Stimulated activated CD4-positive, alpha-beta T cell treated with anti-CD3 and anti-CD28 coated beads, TNF-alpha, amount 100 ng/mL, for 4 hours (primary cell): ENCODE measurements at regions not wholly inside any gene's neighbourhood (a gene's known extent, or its start where the extent isn't known, plus 50 kb on each side); places are given as distances from the start of the nearest gene placed in this dataset.
"Not testable (repeated sequence)": the region's sequence is repeated elsewhere in the genome, so short reads cannot be mapped to it uniquely, and the experiment has no call there.

Experiments used
- DNase-seq, 3 experiments: peaks; one replicate each; pipeline ENCODE4 v3.0.0-alpha.2; 2020; ENCODE audit warnings: low read depth in 3 of 3

DNA sequence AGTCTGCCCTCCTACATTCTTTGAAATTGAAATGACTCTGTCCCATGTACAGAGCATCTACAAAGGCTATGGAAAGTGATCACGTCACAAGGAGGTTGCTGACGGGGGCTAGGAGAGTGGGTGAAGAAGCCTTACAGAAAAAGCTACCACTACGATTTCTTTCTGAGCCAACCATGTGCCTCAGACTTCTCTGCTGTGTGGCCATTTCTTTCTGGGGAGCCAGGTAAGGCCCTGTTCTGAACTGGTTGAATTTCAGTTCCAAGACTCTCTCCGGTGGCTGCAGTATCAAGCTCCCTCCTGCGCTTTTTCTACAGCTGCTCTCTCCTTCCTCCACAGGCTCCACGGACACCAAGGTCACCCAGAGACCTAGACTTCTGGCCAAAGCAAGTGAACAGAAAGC lies 112.5 kb upstream of the PRSS1 start:
- DNase-seq = peak in 2 of 3 experiments; percentile 9 to 26

DNA sequence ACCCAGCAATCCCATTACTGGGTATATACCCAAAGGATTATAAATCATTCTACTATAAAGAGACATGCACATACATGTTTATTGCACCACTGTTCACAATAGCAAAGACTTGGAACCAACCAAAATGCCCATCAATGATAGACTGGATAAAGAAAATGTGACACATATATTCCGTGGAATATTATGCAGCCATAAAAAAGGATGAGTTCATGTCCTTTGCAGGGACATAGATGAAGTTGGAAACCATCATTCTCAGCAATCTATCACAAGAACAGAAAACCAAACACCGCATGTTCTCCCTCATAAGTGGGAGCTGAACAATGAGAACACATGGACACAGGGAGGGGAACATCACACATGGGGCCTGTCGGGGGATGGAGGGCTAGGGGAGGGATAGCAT lies 113.2 kb upstream of the PRSS1 start:
- not testable (repeated sequence) for DNase-seq

- DNase-seq = peak in 2 of 3 experiments; percentile 17 to 20
Measured at GRCh38 chr7:142632271-142633134, 116.8 kb upstream of the PRSS1 start.

DNA sequence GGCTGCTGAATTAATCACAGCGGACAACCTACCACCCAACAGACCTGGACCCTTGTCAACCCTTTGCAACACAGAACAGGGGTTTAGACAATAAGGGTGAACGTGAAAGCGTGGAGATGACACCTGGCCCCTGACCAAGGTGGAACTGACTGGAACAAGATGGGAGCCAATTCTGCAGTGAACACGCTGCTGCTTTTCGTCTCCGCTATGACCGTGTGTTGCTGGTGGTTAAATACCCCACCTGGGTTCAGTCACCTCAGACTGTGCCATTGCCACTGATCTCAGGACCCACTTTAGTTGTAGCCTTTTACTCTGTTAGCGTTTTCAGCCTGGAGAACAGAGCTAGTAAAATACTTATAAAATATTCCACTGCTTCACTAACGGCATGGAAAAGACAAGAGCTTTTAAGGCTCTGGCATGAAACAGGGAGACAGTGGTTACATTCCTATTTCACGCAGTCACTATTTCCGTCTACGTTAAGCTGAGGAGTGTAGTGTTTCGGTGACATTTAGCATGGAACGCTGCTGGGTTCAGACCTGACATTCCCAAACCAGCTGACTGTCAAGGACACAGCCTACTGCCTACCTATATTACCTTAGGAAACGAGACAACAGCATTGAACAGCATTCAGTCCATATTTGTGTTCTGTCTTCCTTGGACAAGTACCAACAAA lies 119.5 kb upstream of the PRSS1 start:
- DNase-seq = no peak

DNA sequence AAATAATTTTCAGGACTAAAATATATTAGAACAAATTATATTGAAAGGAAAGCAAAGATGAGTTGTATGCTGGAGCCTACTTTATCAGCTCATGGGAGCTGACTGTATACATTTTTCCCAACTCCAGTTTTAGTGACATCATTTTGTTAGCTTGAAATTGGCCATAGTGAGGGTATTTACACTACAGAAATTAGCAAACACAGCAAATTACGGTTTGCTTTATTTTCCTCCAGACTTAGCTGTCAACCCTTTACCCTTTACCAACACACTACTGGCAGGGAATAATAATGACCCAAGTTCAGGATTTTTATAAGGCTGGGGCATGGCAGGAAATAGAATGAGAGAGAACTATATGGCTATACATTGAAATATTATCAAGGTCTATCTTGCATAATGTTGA lies 120.3 kb upstream of the PRSS1 start:
- no peak for DNase-seq

- DNase-seq = not testable (repeated sequence)
Measured at GRCh38 chr7:142627223-142627622, 122.0 kb upstream of the PRSS1 start.

DNA sequence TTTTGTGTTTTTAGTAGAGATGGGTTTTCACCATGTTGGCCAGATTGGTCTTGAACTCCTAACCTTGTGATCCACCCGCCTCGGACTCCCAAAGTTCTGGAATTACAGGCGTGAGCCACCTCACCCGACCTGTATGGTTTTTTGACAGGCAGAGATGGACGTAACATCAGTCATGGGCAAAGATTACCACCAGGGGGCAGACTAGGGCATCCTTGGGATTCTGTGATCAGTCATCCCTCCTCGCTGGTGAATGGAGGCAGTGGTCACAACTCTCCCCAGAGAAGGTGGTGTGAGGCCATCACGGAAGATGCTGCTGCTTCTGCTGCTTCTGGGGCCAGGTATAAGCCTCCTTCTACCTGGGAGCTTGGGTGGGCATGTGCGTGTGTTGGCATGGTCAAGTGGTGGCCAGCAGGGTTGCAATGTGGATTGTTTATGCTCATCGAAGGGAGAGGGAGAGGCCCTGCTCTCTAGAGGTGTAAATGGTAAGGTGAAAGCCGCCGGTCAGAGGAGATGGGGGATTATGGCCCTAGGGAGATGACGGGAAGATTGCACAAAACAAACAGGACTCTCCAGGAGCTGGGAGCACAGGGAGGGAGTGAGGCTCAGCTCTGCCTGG lies 122.7 kb upstream of the PRSS1 start:
- DNase-seq = peak; percentile 32 to 59 (median 42)

DNA sequence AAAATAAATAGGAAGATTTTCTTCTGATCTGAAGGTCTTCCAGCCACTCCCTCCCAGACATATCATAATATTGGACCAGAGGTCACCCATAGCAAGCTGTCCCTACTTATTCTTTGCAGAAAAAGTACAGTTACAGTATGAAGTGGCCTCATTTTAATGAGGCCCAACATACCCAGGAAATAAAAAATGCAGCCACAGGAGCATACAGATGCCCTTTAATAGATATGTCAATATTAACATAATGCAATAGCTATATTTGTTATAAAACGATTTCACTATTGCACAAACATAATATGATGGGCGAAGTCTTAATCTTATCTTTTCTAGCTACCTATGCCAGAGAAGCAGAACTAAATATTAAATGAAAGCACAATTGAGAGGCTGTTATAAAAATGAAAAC lies 124.1 kb upstream of the PRSS1 start:
- DNase-seq = not testable (repeated sequence)

DNA sequence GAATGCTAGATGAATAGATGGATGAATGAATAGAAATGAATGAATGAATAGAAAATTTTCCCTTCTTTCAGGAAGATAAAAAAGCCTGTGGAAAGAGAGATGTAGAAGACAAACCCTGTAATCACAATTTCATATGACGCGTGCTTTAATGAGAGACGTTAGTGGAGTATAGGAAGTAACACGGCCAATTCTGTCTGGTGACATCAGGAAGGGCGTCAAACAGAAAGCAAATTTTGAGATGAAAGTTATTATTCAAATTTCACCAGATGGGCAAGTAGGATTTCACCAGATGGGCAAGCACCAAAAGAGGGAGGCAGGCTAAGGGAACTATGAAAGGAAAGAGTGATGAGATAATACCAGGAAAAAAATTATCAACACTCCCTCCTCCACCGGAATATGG lies 128.9 kb upstream of the PRSS1 start:
- DNase-seq = no peak

DNA sequence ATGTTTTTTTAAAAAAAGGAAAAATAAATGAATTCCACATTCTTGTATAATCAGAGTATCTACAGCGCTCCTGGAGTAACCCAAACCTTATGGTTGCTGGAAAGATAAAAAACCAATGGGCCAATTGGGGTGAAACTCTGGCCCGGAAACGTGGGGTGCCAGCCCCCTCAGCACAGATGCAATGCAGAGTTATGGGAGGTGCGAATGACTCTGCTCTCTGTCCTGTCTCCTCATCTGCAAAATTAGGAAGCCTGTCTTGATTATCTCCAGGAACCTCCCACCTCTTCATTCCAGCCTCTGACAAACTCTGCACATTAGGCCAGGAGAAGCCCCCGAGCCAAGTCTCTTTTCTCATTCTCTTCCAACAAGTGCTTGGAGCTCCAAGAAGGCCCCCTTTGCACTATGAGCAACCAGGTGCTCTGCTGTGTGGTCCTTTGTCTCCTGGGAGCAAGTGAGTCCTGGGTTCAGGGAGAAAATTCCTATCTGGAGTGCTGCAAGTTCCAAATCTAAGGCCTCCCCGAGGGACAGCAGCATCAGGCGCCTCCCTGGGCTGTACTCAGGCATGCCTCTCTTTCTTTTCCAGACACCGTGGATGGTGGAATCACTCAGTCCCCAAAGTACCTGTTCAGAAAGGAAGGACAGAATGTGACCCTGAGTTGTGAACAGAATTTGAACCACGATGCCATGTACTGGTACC lies 130.5 kb upstream of the PRSS1 start:
- DNase-seq = no peak

DNA sequence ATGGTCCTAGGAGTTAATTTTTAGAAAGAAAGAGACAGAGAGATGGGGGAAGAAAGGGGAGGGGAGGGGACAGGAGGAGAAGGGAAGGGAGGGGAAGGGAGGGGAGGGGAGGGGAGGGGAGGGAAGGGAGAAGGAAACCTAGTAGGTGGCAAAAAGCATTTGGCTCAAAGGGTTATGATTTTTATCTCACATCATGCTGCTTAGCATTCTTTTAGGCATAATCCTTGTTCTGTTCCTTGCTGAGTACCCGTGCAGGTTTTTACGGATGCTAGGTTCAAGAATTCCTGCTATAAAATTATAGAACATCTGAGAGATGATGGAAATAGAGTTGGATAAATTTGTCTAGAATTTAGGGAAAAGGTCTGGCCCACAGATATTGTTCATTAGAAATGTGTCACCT lies 132.4 kb upstream of the PRSS1 start:
- no peak for DNase-seq

- DNase-seq = no peak
Measured at GRCh38 chr7:142616121-142616643, 133.1 kb upstream of the PRSS1 start.

- DNase-seq = no peak
Measured at GRCh38 chr7:142615508-142615907, 133.8 kb upstream of the PRSS1 start.

DNA sequence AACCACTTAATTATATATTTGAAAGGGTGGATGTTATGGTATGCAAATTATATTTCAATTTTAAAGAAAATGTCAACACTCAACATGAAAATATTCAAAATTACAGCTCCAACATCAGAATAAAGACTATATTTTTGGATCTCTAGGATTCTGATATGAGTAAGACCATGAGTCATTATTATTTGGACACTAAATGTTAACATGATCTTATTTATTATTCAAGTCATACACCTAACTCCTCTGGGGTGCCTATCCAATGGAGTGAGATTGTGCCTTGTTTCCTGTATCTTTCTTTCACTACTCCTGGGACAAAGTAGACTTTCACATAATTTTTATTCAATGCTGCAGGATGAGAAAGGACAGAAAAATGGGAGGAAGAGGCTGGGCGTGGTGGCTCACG lies 135.2 kb upstream of the PRSS1 start:
- DNase-seq = no peak

DNA sequence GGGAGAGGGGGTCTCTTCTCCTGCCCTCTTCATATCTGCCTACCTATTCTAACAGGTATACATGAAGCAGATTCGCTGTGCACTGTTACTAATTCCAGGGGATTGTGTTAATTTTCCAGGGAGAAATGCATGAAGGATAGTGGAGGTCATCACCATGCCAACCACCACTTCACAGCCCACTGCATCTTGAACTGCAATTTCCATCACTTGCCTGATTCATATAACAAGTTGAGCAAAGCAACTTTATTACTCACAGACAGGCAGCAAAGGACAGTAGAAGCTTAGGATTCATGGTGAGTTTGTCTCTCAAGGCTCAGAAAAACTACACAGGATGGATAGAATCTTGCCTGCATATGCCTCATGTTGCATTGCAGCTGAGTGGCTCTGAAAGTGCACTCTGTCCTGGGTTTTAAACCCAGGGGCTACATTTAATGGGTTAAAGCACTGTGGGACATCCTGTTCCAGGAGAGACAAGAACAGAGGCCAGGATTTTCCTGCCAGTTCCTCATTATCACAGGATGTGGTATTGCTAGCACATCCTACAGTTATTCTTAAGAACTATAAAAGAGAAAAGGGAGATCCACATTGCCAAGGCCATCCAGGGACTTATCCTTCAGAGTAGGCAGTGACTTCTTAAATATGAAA lies 136.9 kb upstream of the PRSS1 start:
- DNase-seq = no peak

DNA sequence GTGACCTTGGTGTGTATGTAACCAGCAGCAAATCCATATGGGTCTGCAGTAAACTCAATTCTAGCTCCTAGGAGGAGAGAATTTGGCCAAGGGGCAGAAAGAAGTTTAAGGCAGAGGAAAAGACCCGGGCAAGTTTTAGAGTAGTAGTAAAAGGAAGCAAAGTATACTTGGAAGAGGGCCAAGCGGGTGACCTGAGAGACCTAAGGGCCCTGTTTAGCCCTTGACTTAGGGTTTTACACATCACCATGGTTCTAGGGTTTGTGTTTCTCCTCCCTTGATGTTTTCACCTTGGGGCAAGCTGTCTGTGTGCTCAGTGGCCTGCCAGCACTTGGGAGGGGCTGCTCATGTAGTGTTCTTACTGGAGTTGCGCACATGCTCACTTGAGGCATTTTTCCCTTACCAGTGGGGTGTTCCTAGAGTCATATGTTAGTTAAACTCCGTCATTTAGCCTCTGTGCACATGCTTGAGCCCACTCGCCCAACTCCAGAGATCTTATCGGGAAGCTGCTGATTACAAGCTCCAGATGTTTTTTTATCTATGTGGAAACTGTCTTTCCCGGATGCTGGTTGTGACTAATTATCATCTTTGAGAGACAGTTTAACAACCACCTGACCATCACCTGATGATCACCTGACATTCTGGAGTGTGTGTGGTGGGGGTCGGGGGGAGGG lies 137.6 kb upstream of the PRSS1 start:
- no peak for DNase-seq

DNA sequence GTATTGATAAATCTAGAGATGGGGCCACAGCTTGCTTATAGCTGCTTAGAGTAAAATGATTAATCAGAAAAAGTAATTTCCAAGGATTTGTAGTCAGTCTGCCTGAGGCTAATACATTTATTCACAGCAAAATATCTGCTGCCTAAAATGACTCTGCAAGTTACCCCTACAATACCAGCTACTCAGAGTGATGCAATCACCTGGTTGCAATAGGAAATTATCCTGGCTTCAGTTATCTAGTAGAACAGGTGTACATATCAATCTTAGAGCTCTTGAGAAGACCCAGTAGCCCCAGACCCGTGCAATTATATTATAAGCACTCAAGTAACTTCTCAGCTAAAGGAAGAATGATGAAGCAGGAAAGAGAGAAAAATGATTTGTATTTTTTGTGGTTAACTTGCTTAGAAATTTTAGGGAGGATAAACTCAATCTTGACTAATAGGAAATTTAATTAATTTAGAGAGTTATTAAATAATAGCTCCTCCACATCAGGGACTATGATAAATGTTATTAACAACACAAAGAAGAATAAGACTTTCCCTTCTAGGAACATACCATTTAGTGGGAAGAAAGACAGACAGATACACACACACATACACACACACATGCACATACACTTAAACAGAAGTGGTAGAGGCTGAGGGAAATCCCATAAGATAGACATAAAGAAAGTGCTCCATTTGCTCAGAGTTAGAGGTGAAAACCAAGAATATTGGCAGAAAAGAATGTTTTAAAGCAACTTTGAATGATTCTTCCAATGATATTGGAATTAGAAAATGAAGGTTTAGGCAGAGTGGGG lies 140.4 kb upstream of the PRSS1 start:
- DNase-seq = no peak

- no peak for DNase-seq
Measured at GRCh38 chr7:142607351-142607750, 141.9 kb upstream of the PRSS1 start.

DNA sequence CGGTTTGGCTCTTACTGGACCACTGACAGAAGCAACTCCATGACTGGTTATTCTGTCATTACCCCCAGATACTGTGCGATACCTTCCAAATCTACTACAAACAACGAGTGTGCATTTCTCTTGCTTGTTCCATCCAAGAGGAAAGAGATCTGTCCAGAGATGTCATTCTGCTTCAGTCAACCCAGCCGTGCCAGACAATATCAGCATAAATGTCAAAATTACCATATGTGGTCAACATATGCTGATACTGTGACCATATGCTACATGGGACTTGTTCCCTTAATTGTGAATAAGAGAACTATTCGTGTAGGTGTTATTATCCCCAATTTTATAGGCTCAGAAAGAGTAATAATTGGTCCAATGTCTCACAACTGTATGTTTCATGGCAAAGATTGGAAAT lies 143.2 kb upstream of the PRSS1 start:
- DNase-seq = no peak

- no peak for DNase-seq
Measured at GRCh38 chr7:142604671-142605070, 144.6 kb upstream of the PRSS1 start.
